ENCODE measurements at regions not wholly inside any gene's neighbourhood (a gene's known extent, or its start where the extent isn't known, plus 50 kb on each side); places are given as distances from the start of the nearest gene placed in this dataset.

GRCh38 chr12:114185036-114185435 lies 218.9 kb upstream of the RBM19 start (continued):
- TF ChIP-seq RELB (IDR thresholded peaks at IDR 0.05; ENCODE audit: low read depth) = no peak
- TF ChIP-seq STAT1 (conservative IDR thresholded peaks at IDR 0.05) = no peak

GRCh38 chr12:114174326-114174725 lies 208.2 kb upstream of the RBM19 start:
- in situ Hi-C loops (cut with MboI) = no loop called here
- no peak overlapping the region for H2AFZ ChIP-seq (ENCODE audit: control insufficient read depth, low read depth, low read length)
- DNase-seq (ENCODE audit: low read depth, low spot score) = no peak
- ChIA-PET RAD21 (ENCODE audit: unreplicated experiment) (no interaction called here), POLR2A (no interaction called here), CTCF (interaction anchor here (0.7 kb wide), 1 partner anchor 8 kb away, joined by 4 read pairs; no protein-coding TSS in a partner anchor), SMC1A (ENCODE audit: uncharacterized antibody, unreplicated experiment) (no interaction called here)
- H3K4me3 ChIP-seq = no peak overlapping the region
- no peak for FAIRE-seq
- no peak overlapping the region for H3K27ac ChIP-seq (ENCODE audit: control insufficient read depth, insufficient read depth)
- TF ChIP-seq ASH2L (IDR thresholded peaks at IDR 0.05; ENCODE audit: borderline replicate concordance, low read depth) (no peak), ZNF384 (IDR thresholded peaks at IDR 0.05; ENCODE audit: borderline replicate concordance, low read depth, low read length) (no peak), E2F8 (IDR thresholded peaks at IDR 0.05; ENCODE audit: low read depth, partially characterized antibody) (no peak), FOXK2 (IDR thresholded peaks at IDR 0.05) (no peak), RAD51 (IDR thresholded peaks at IDR 0.05) (no peak), ESRRA (IDR thresholded peaks at IDR 0.05; ENCODE audit: low read length) (no peak), RUNX3 (IDR thresholded peaks at IDR 0.05; ENCODE audit: low read length) (no peak), BMI1 (IDR thresholded peaks at IDR 0.05; ENCODE audit: borderline replicate concordance) (no peak), CBX3 (IDR thresholded peaks at IDR 0.05; ENCODE audit: borderline replicate concordance, low read depth) (no peak), ETV6 (conservative IDR thresholded peaks at IDR 0.05 in 1 of 2, IDR thresholded peaks at IDR 0.05 in 1 of 2; ENCODE audit: borderline replicate concordance in 1 of 2, low read depth in 1 of 2) (no peak), DPF2 (IDR thresholded peaks at IDR 0.05) (no peak), PAX8 (IDR thresholded peaks at IDR 0.05) (no peak), HDGF (IDR thresholded peaks at IDR 0.05) (no peak), CHD1 (IDR thresholded peaks at IDR 0.05; ENCODE audit: low read depth, low read length) (no peak), ZNF687 (IDR thresholded peaks at IDR 0.05) (no peak)
- H3K36me3 ChIP-seq (ENCODE audit: control insufficient read depth in 2 of 2, insufficient read depth in 2 of 2, low read length in 1 of 2) = no peaks in the 10 kb centered on the region
- H4K20me1 ChIP-seq (ENCODE audit: control insufficient read depth, insufficient read depth) = no peaks in the 10 kb centered on the region
- H3K4me2 ChIP-seq (ENCODE audit: control insufficient read depth, insufficient read depth) = no peak overlapping the region
- WGBS (ENCODE audit: insufficient coverage, insufficient replicate concordance, low lambda C conversion rate, missing lambda C conversion rate) = 47% methylated on average over 1 of the region's 1 CpG
- no peaks in the 10 kb centered on the region for H3K27me3 ChIP-seq (replicated peaks in 1 of 2; ENCODE audit: control insufficient read depth in 2 of 2, insufficient read depth in 2 of 2, low read length in 1 of 2)
- intact Hi-C loops (cut with micrococcal nuclease; ENCODE audit: unreplicated experiment) = no loop called here
- no peak overlapping the region for H3K9ac ChIP-seq (ENCODE audit: control insufficient read depth, insufficient read depth, low read length)
- H3K79me2 ChIP-seq (ENCODE audit: control insufficient read depth, insufficient read depth, low read length) = no peaks in the 10 kb centered on the region
- no peaks in the 10 kb centered on the region for H3K4me1 ChIP-seq (ENCODE audit: control insufficient read depth, insufficient read depth, low read length)
- H3K9me3 ChIP-seq (replicated peaks; ENCODE audit: control insufficient read depth, insufficient read depth, low read length) = no peaks in the 10 kb centered on the region
- ATAC-seq = no peak
- no TSS peak for BruUV-seq (replicated peaks)

Data from GM12878 (cell line).